GM12878 (cell line): ENCODE measurements at regions not wholly inside any gene's neighbourhood (a gene's known extent, or its start where the extent isn't known, plus 50 kb on each side); places are given as distances from the start of the nearest gene placed in this dataset.

ENCODE experiments used
- ATAC-seq: fragments of 200-7000 bp; cut with Tn5 transposase; 3 replicates; pipeline ENCODE4 v1.9.1; 2020; ENCODE audit warnings: mild to moderate bottlenecking, moderate library complexity
- BruUV-seq: library from RNA; stranded (reverse); fragments of 400-500 nt; replicated peaks from 2 replicates; lab custom pipeline; 2021; lab: Mats Ljungman, UMichigan
- CTCF ChIA-PET: fragments of 300-600 bp; sonication (Branson Sonifier 250); formaldehyde crosslinking; extraction: SDS; loops from one replicate; lab custom pipeline; 2021; ENCODE audit warnings: inconsistent platforms; lab: Yijun Ruan, JAX
- POLR2A ChIA-PET: fragments of 350-600 bp; formaldehyde crosslinking; extraction: SDS; loops from one replicate; lab custom pipeline; 2021; ENCODE audit warnings: inconsistent platforms; lab: Charles Lee
- RAD21 ChIA-PET: fragments of 300-600 bp; sonication (Branson Sonifier 250); formaldehyde crosslinking; loops from one replicate; lab custom pipeline; 2023; ENCODE audit warnings: antibody characterized with exemption; ENCODE audit not compliant: unreplicated experiment; lab: Charles Lee
- SMC1A ChIA-PET: fragments of 300-600 bp; sonication (Branson Sonifier 250); formaldehyde crosslinking; loops from one replicate; lab custom pipeline; 2023; ENCODE audit not compliant: unreplicated experiment, uncharacterized antibody; lab: Charles Lee
- DNase-seq: peaks from one replicate; pipeline ENCODE4 v3.0.0-alpha.2; 2011; ENCODE audit warnings: low read depth, low spot score
- FAIRE-seq: peaks from 3 replicates; lab custom pipeline; 2011; peaks lifted over from hg19 to GRCh38; lab: Jason Lieb, UNC
- H2AFZ ChIP-seq: 2 replicates; pipeline ENCODE4 v1.6.0; 2011; ENCODE audit warnings: low read depth, low read length, control low read depth; ENCODE audit not compliant: control insufficient read depth
- H3K27ac ChIP-seq: 2 replicates; pipeline ENCODE4 v1.5.1; 2011; ENCODE audit warnings: control low read depth; ENCODE audit not compliant: control insufficient read depth, insufficient read depth
- H3K27me3 ChIP-seq, 2 experiments: replicated peaks in 1 of 2; 2 replicates each; pipeline versions ENCODE4 v1.6.0 to v1.6.1; 2011; ENCODE audit warnings: low read length in 1 of 2; ENCODE audit not compliant: control insufficient read depth in 2 of 2, insufficient read depth in 2 of 2
- H3K36me3 ChIP-seq, 2 experiments: 2 replicates each; pipeline ENCODE4 v1.5.1; 2011; ENCODE audit warnings: low read length in 1 of 2; ENCODE audit not compliant: control insufficient read depth in 2 of 2, insufficient read depth in 2 of 2
- H3K4me1 ChIP-seq: 2 replicates; pipeline ENCODE4 v1.6.1; 2011; ENCODE audit warnings: mild to moderate bottlenecking, low read length, moderate library complexity, mixed read lengths; ENCODE audit not compliant: control insufficient read depth, insufficient read depth
- H3K4me2 ChIP-seq: 2 replicates; pipeline ENCODE4 v1.6.0; 2011; ENCODE audit warnings: control low read depth; ENCODE audit not compliant: control insufficient read depth, insufficient read depth
- H3K4me3 ChIP-seq: fragments of 200-600 bp; sonication (generic); 2 replicates; pipeline ENCODE4 v1.5.1; 2016
- H3K79me2 ChIP-seq: 2 replicates; pipeline ENCODE4 v1.6.0; 2011; ENCODE audit warnings: low read length; ENCODE audit not compliant: control insufficient read depth, insufficient read depth
- H3K9ac ChIP-seq: 2 replicates; pipeline ENCODE4 v1.8.0; 2011; ENCODE audit warnings: low read length, control low read depth, mixed read lengths; ENCODE audit not compliant: control insufficient read depth, insufficient read depth
- H3K9me3 ChIP-seq: replicated peaks from 3 replicates; pipeline ENCODE4 v1.5.1; 2011; ENCODE audit warnings: mild to moderate bottlenecking, low read length; ENCODE audit not compliant: control insufficient read depth, insufficient read depth
- H4K20me1 ChIP-seq: 2 replicates; pipeline ENCODE4 v1.6.0; 2011; ENCODE audit not compliant: control insufficient read depth, insufficient read depth
- CBX5 ChIP-seq: sonication (generic); IDR thresholded peaks from 2 replicates; pipeline ENCODE4 v1.6.1; 2016; ENCODE audit warnings: low read depth, moderate library complexity, mild to moderate bottlenecking, inconsistent platforms
- CUX1 ChIP-seq: IDR thresholded peaks from 2 replicates; pipeline ENCODE4 v1.6.1; 2012; ENCODE audit warnings: improper control_type of control experiment, low read depth, low read length; ENCODE audit not compliant: insufficient replicate concordance
- EP300 ChIP-seq, 2 experiments: fragments of 150-350 bp in 1 of 2; IDR thresholded peaks; 2 replicates each; pipeline ENCODE4 v1.6.1; 2011 to 2012; ENCODE audit warnings: low read depth in 2 of 2, low read length in 2 of 2, borderline replicate concordance in 1 of 2, improper control_type of control experiment in 1 of 2, inconsistent platforms in 1 of 2; ENCODE audit not compliant: control insufficient read depth in 1 of 2
- KAT2A ChIP-seq: conservative IDR thresholded peaks from 2 replicates; pipeline ENCODE4 v1.6.1; 2011; ENCODE audit warnings: low read depth, low read length; ENCODE audit not compliant: control insufficient read depth
- NR2C1 ChIP-seq: fragments of 450-650 bp; IDR thresholded peaks from 2 replicates; pipeline ENCODE4 v1.6.1; 2017; ENCODE audit warnings: antibody characterized with exemption, mild to moderate bottlenecking, moderate library complexity
- NR2C2 ChIP-seq: IDR thresholded peaks from 2 replicates; pipeline ENCODE4 v1.6.1; 2011; ENCODE audit warnings: borderline replicate concordance, low read depth; ENCODE audit not compliant: control insufficient read depth, insufficient read length
- POLR2AphosphoS2 ChIP-seq: IDR thresholded peaks from 2 replicates; pipeline ENCODE4 v1.6.1; 2011; ENCODE audit warnings: low read depth, mild to moderate bottlenecking, low read length, improper control_type of control experiment, moderate library complexity
- RB1 ChIP-seq: fragments of 450-650 bp; formaldehyde crosslinking; IDR thresholded peaks from 2 replicates; pipeline ENCODE4 v1.6.1; 2017; ENCODE audit warnings: mild to moderate bottlenecking, borderline replicate concordance
- RCOR1 ChIP-seq: conservative IDR thresholded peaks from 2 replicates; pipeline ENCODE4 v1.6.1; 2012; ENCODE audit warnings: low read depth, low read length, improper control_type of control experiment
- TAF1 ChIP-seq: IDR thresholded peaks from 2 replicates; pipeline ENCODE4 v1.6.1; 2011; ENCODE audit warnings: mild to moderate bottlenecking, low read depth, low read length, borderline replicate concordance
- TARDBP ChIP-seq: IDR thresholded peaks from 2 replicates; pipeline ENCODE4 v1.6.1; 2016; ENCODE audit warnings: borderline replicate concordance
- TCF3 ChIP-seq: IDR thresholded peaks from 2 replicates; pipeline ENCODE4 v1.6.1; 2012; ENCODE audit warnings: low read depth, mild to moderate bottlenecking, low read length, borderline replicate concordance; ENCODE audit not compliant: insufficient read depth
- ZBTB11 ChIP-seq: fragments of 450-650 bp; formaldehyde crosslinking; IDR thresholded peaks from 2 replicates; pipeline ENCODE4 v1.5.0; 2022; ENCODE audit warnings: mild to moderate bottlenecking, missing genetic modification characterization
- in situ Hi-C: fragments of 300-500 bp; cut with MboI; formaldehyde crosslinking; loops from 9 replicates; pipeline ENCODE4 v1.14.3; 2018; ENCODE audit warnings: mixed read lengths
- intact Hi-C: fragments of 100-400 bp; cut with micrococcal nuclease; formaldehyde crosslinking; loops from one replicate; pipeline ENCODE4 v1.14.2; 2022; ENCODE audit not compliant: unreplicated experiment

GRCh38 chr1:229094476-229095311 is 176.2 kb upstream of the RAB4A start (continued):
- no peak for TF ChIP-seq CUX1
- TF ChIP-seq TCF3: no peak
- no peak for TF ChIP-seq TARDBP

GRCh38 chr1:229095325-229095724 is 175.6 kb upstream of the RAB4A start:
- SMC1A ChIA-PET: interaction anchor here (0.7 kb wide), 1 partner anchor 216 kb away, joined by 3 read pairs; no protein-coding TSS in a partner anchor
- no peak for DNase-seq

More at GRCh38 chr1:229095325-229095724, 175.6 kb upstream of the RAB4A start:
- in situ Hi-C loops: no loop called here
- H3K4me2 ChIP-seq: no peak overlapping the region
- no peak overlapping the region for H3K27ac ChIP-seq
- peaks cover 2% of the 10 kb centered on the region in 2 experiments; a peak in 3 of 4 replicates for H3K27me3 ChIP-seq
- intact Hi-C loops: no loop called here
- no peak for FAIRE-seq
- no peak for ATAC-seq
- no peak overlapping the region for H3K9ac ChIP-seq
- ChIA-PET CTCF (no interaction called here), POLR2A (no interaction called here), RAD21 (no interaction called here)
- TF ChIP-seq ZBTB11 (CRISPR knock-in tag) (no peak), KAT2A (no peak), TAF1 (no peak), CBX5 (no peak), NR2C1 (no peak), NR2C2 (no peak), EP300 (IDR thresholded peaks at IDR 0.05; ENCODE audit: borderline replicate concordance in 1 of 2, control insufficient read depth in 1 of 2, low read depth in 2 of 2, low read length in 2 of 2) (no peak), POLR2AphosphoS2 (no peak), RCOR1 (no peak), RB1 (no peak)
- H3K9me3 ChIP-seq: no peaks in the 10 kb centered on the region
- no peaks in the 10 kb centered on the region for H3K79me2 ChIP-seq
- no TSS peak for BruUV-seq
- H4K20me1 ChIP-seq: no peaks in the 10 kb centered on the region
- H3K36me3 ChIP-seq: no peaks in the 10 kb centered on the region
- H2AFZ ChIP-seq: no peak overlapping the region
- no peak overlapping the region for H3K4me3 ChIP-seq
- peaks cover 3% of the 10 kb centered on the region; the same call in 1 of the 2 replicates for H3K4me1 ChIP-seq
